ENCODE measurements at regions not wholly inside any gene's neighbourhood (a gene's known extent, or its start where the extent isn't known, plus 50 kb on each side); places are given as distances from the start of the nearest gene placed in this dataset.

GRCh38 chrX:16511796-16512776 lies 137.9 kb upstream of the S100G start:
- DNase-seq: no peak

GRCh38 chrX:16516232-16516876 lies 133.6 kb upstream of the S100G start:
- DNase-seq: no peak

GRCh38 chrX:16517039-16517605 lies 132.8 kb upstream of the S100G start:
- no peak for DNase-seq

- DNase-seq: no peak
Measured at GRCh38 chrX:16518131-16518530, 131.8 kb upstream of the S100G start.

- DNase-seq: no peak
Measured at GRCh38 chrX:16524316-16524715, 125.6 kb upstream of the S100G start.

GRCh38 chrX:16526003-16526402 lies 124.0 kb upstream of the S100G start:
- DNase-seq: no peak

GRCh38 chrX:16528620-16529019 lies 121.3 kb upstream of the S100G start:
- no peak for DNase-seq

Data from hippocampal formation (tissue), 2 donors.